ENCODE measurements at regions not wholly inside any gene's neighbourhood (a gene's known extent, or its start where the extent isn't known, plus 50 kb on each side); places are given as distances from the start of the nearest gene placed in this dataset.

- no peak for DNase-seq
These were observed 233.9 kb downstream of the MAF start for GRCh38 chr16:79366635-79367034.

GRCh38 chr16:79365702-79366101, 234.8 kb downstream of the MAF start:
- no peak for DNase-seq

DNA sequence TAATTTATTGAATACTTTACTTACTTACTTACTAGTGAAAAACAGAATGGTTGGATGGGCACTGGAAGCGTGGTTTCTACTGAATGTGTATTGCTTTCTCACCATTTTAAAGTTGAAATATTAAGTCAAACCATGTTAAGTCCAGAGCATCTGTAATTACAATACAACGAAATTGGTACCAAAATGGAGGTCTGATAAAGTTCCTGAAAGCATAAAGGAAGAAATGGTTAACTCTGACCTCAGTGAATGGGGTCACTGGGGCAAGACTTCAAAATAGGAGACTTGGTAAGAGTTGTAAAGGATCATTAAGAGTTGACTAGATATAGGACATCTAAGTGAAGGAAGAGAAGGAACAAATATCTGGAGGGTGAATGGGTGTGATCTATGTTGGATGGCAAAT, 237.1 kb downstream of the MAF start:
- DNase-seq: no peak

GRCh38 chr16:79363035-79363434, 237.5 kb downstream of the MAF start:
- DNase-seq: no peak

DNA sequence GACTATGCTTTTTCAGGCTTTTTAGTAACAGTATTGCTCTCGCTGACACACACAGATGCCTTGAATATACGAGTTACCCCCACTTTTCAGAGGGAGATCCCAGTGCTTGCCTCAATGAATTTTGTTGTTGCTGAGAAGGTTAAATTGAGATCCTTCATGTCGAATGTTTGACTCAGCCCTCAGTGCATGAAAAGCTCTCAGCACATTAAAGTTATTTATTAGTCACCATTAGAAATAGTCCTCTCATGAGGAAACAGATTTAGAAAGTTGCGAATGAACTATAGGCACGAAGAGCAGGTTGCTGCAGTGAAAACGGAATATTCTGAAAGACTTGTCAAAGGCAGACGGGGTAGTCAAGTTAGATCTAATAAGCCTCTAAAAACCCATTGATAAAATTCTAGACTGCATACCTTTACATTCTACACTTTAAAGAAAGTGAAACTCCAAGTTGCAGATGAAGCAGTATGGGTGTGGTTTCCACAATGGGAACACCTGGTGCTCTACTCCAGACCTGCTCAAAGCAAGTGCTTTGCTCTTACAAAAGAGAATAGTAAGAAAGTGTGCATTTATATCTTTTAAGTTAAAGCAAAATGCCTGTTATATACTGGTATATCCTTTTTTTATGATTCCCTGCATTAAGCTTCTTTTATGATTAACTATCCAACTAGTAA, 238.1 kb downstream of the MAF start:
- no peak for DNase-seq

DNA sequence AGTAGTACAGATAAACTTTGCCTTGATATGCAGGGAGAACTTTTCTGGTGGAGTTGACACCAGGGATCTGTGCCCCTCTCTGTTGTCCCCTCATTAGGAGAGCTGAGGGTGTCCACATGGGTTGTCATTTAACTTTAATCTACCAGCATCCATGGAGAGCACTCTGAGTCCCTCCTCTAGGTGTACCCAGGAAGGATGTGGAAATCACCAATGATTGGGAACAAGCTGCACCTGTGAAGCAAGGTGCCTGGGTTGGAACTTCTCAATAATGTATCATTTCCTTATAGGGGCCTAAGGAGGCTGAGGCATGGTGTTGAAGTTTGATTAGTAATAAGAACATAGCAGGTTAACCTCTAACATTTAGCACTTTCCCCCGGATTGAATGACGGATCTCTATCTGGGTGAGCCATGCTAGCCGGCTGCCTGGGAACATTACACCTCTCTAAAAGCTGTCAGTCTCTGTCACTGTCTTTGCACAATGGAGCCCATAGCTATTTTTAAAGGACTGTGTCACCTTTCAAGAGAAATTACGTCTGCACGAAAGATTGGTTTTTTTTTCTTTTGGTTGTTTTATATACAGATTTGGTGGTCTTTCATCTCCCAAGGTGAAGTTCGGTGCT, 239.3 kb downstream of the MAF start:
- no peak for DNase-seq

DNA sequence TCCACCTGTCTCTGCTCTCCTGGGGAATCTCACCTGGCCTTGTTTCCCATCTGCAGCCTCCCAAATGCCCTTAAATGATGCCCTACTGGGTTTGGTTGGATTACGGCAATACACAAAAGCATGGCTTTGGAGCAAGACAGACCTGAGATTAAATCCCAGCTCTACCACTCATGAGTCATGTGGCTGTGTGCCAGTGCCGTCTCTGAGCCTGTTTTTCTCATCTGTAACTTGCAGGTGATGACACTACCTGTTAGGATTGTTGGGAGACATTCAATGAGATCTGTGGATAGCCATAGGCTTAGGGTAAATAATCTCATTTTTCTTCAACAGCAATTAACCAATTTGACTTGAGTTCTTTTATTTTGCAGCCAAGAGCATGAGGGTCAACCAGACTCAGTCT, 240.3 kb downstream of the MAF start:
- no peak for DNase-seq

- no peak for DNase-seq
These were observed 241.5 kb downstream of the MAF start for GRCh38 chr16:79359082-79359481.

GRCh38 chr16:79358188-79358587, 242.3 kb downstream of the MAF start:
- DNase-seq: no peak

- no peak for DNase-seq
These were observed 244.8 kb downstream of the MAF start for GRCh38 chr16:79355600-79356358.

DNA sequence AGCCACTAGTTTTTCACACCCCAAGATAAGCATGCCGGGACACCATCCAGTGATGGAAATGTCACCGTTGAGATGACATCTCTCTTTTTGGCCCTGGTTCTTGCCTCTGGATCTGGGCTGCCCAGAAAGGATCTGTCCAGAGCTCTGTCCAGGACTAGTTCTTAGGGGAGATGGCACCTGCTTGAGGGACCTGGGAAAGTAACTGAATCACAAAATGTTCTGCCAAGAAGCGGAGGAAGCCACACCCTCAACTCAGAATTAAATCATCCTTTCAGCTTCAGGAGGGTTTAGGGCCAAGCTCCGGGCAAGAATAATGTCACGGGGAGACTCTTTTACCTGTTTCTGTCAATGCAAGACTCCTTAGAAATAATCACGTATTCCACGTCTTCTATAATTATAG, 248.6 kb downstream of the MAF start:
- no peak for DNase-seq

- no peak for DNase-seq
These were observed 250.7 kb downstream of the MAF start for GRCh38 chr16:79349803-79350202.

DNA sequence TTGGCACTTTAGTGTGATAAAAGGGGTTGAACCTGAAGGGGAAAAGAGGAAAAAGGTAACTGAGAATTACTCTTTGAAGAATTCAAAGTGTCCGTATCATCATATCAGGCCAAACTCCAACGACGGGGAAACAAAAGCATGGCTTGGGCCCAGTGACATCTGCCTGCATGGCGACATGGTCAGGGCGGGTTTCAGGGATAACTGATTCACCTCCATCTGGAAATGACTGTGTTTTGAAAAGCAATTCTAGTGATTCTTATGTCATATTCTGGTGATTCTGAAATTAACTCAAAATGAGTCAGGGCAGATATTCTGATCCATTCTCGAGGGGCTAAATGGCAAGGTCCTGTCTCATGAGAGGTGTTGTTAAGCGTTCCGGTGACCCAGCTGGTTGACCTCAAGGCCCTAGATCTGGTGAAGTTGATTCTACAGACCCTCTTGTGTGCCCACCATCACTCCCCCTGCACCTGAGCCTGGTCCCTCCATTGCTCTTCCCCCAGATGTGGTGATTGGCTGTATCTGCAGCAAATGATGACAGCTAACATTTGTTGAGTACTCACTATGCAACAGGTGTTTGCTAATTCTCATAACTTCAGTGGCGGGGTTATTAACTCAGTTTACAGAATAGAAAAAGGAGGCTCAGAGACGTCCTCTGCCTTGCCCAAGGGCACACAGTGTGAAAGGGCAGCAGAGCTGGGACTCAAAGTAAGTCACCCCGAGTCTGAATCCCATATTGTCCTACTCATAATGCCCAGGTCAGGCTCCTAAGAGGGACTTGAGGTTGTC, 251.8 kb downstream of the MAF start:
- DNase-seq: no peak

- no peak for DNase-seq
These were observed 253.3 kb downstream of the MAF start for GRCh38 chr16:79347277-79347676.

GRCh38 chr16:79339863-79340262, 260.7 kb downstream of the MAF start:
- no peak for DNase-seq

- DNase-seq: no peak
These were observed 262.6 kb downstream of the MAF start for GRCh38 chr16:79337906-79338305.

- DNase-seq: no peak
These were observed 263.9 kb downstream of the MAF start for GRCh38 chr16:79336437-79337229.

DNA sequence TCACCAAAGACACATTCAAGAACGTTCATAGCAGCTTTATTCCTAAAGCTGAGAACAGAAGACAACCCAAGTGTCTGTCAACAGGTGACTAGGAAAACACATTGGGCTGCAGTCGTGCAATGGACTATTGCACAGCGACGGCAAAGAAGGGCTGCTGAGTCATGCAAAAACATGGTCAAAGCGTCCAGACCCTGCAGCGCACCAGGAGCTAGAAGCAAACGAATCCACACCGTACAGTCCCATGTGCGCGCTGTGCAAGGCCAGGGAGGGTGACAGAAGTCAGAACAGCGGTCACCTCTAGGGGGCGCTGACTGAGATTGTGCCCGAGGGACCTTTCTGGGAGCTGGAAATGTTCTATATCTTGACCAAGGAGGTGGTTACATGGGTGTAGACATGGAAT, 266.4 kb downstream of the MAF start:
- DNase-seq: no peak

DNA sequence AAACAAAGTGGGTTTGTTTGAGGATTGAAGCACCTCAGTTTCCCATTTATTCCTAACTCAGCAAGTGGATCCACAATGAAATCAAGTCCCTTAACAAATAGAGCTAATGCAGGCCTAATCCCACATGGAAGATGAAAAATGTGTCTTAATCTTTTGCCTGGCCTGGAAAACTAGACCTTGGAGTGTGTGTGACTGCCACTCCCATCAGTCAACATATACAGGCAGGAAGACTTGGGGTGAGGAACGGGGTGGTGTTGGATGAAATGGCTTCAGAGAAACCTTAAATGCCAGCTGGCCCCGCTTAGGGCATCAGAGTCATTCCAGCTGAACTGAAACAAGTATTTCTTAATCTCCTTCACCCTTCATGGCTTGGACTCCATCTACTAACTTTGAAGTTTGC, 269.5 kb downstream of the MAF start:
- DNase-seq: no peak

DNA sequence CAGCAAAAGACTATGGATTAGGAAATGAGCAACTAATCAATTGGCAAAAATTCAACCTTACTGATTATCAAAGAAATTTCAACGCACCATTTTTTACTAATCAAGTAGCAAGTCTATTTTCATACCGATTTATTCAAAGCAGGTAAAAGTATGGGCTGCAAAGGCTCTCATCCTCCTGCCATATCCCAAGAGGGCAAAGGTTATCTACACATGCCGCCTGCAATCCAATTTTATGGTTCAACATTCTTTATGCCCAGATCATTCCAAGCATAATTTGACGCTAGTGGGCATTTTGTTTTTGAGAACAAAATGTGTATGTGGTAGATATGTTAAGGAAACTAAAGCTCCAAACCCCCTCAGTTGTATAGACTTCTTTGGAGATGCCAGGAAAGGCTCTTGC, 270.6 kb downstream of the MAF start:
- no peak for DNase-seq

GRCh38 chr16:79329166-79329521, 271.4 kb downstream of the MAF start:
- DNase-seq: no peak

DNA sequence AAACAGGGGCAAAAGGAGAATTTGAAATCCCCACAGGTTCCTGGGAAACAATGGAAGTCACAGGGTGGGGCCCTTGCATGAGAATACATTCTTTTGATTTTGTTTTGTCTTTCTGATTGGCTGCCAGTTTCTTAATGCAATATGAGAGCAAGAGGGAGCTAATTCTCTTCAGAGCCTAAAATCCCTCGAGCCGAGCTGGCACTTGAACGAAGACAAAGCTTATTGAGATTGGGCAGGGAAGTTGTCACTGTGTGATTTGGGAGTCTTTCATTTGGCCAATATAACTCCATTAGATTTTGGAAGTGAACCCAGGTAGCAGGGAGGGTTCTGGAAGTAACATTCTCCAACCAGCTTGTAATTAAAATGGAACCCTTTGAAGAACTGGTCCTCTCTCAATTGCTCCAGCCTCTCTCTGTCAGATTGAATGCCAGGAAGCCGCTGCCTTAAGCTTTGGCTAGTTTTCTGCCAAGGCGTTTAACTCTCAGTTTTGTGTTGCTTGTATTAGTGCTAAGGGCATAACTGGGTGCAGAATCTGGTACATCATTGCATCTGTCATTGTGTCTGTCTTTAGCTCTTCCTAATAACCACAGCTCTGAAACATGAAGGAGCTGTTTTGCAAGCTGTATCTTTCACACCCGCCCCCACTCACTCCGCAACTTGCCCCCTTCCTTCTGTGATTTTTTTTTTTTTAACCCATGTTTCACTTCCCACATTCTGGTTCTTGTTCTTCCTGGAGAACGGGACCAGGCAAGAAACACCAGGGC, 272.0 kb downstream of the MAF start:
- DNase-seq: no peak
